ENCODE measurements at regions not wholly inside any gene's neighbourhood (a gene's known extent, or its start where the extent isn't known, plus 50 kb on each side); places are given as distances from the start of the nearest gene placed in this dataset.

DNA sequence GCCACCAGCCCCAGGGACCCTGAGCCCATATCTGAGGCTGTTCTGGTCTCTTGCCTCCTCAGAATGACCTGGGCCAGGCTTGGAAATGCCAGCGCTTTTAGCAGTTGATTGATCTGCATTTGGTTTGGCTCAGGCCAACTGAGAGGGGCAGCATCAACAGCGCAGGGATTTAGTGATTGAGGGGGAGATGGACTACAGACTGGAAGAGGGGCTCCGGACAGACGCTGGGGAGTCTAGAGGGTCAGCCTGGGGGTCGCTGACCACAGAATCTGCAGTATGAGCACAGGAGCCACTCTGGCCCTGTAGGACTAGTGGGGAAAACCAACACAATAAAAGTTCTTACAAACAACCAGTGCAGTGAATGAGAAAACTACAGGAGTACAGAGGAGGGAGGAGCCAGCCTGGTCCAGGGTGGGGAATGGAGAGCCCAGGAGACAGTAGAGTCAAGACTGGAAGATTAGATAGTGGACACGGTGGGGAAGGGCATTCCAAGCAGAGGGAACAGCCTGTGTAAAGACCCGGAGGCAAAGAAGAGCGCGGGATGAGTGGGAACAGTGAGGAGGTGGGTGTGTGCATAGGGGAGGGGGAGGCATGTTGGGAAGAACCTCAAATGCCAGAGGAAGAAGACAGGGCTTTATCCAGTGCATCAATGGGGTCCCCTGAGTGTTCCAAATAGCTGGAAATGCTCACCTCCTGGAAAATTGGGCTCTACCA, 128.9 kb downstream of the MRM1 start:
- DNase-seq, result no peak

DNA sequence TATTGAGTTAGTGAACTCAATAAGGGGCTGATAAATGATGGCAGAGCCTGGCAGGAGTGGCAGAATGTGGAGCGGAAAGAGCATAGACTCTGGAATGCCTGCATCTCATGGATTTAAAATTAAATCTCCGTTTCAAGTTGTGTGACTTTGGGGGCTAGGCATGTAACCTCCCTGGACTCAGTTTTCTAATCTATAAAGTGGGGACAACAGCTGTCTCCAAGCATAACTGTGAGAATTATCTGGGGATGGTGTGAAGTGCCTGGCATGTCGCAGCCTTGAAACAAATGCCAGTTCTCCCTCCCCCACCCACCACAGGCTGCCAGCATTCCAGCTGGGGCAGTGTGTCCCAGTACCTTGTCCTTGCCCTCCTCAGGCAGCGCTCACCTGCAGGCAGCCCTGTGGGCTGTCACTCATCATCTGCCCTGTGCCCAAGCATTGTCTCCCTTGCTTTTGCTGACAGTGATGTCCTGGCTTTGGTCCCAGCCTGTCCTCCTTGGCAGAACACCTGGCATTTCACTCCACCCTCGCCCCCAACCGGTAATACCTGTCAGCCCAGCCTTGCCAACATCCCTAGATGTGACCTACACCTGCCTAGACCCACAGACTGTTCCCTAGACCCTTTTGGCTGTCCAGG, 129.6 kb downstream of the MRM1 start:
- DNase-seq, result no peak

DNA sequence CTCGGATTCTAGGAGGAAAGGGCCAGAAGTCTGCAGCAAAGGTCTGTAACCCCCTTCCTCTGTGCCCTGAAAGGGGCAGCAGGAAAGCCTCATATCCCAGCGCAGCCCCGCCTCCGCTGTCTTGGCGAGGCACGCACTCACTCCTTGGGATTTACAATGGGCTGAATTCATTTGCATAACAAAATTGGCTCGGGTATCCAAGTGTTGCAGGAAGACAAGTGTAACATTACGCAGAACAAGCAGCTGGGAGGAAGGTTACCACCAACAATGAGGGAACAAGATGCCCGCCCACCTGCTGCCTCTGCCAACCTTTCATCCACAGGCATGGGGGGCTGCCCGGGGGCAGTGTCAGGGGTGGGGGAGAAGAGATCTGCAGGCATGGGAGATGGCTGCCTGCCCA, 130.4 kb downstream of the MRM1 start:
- no peak for DNase-seq

DNA sequence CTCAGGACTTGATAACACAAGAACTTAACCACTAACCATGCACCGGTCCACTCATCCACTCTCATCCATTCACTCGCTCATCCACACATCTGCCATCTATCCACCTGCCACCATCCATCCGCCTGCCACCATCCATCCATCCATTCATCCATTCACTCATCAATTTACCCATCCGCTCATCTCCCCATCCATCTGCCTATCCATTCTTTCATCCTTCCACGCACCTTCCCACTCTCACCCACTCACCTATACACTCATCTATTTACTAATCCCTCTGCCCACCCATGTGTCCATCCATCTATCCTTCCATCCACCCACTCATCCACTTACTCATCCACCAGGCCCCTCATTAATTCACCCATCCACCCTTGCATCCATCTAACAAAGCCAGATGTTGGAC, 131.0 kb downstream of the MRM1 start:
- DNase-seq, result no peak

DNA sequence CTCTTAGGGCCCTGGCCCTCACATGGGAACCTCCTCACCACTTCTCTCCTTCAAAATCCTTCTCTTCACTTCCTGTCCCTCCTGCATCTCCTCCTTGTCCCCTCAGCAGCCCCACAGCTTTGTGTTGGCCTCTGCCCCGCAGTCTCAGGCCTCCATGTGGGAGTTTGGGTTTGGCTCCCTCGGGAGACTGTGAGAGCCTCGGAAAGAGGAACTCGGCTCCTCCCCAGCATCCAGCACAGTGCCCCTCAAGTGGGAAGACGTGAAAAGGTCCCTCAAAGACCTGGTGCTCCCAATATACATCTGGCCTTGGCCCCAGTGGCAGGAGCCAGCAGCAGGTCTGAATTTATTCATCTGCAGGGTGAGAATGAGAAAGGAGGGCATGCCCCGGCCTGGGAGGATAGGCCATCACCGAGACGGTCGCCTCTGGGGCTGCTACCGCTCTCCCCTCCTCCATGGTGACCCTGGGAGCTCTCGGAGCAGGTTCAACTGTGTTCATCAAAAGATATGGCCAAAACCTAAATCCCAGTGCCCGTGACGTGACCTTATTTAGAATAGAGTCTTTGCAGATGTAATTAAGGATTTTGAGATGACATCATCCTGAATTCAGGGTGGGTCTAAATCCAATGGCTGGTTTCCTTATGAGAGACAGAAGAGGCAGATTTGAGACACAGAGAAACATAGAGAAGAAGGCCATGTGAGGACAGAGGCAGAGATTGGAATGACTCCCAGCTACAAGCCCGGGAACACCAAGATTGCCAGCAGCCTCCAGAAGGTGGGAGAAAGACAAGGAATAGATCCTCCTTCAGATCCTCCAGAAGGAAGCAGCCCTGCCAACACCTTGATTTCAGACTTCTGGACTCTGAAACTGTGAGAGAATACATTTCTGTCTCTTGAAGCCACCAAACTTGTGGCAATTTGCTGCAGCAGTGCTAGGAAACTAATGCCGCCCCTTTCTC, 135.1 kb downstream of the MRM1 start:
- DNase-seq, result no peak

DNA sequence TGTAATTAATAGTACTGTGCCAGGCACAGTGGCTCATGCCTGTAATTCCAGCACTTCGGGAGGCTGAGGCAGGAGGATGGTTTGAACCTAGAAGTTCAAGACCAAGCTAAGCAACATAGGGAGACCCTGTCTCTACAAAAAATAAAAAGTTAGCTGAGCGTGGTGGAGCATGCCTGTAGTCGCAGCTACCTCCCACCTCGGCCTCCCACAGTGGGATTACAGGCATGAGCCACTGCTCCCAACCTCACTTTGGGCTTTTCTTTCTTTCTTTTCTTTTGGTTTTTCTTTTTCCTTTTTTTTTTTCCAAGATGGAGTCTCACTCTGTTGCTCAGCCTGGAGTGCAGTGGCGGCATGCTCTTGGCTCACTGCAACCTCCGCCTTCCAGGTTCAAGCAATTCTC, 137.8 kb downstream of the MRM1 start:
- DNase-seq, result no peak

DNA sequence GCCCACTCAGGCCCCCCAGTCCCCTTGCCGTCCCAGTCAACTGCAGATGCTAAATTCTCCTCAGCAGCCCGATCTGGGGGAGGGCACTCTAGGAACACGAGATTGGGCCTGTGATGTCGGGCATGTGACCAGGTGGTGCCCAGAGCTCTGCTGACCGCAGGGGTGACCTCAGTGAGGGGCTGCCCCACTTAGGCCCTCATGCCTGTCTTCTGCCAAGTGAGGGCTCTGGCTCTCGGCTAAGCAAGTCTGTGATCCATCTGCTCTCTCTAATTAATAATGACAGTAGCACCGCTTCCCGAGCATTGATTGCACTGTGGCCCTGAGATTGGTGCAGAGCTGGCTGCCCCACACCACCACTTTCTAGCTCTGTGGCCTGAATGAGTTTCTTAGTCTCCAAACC, 138.8 kb downstream of the MRM1 start:
- DNase-seq, result no peak

DNA sequence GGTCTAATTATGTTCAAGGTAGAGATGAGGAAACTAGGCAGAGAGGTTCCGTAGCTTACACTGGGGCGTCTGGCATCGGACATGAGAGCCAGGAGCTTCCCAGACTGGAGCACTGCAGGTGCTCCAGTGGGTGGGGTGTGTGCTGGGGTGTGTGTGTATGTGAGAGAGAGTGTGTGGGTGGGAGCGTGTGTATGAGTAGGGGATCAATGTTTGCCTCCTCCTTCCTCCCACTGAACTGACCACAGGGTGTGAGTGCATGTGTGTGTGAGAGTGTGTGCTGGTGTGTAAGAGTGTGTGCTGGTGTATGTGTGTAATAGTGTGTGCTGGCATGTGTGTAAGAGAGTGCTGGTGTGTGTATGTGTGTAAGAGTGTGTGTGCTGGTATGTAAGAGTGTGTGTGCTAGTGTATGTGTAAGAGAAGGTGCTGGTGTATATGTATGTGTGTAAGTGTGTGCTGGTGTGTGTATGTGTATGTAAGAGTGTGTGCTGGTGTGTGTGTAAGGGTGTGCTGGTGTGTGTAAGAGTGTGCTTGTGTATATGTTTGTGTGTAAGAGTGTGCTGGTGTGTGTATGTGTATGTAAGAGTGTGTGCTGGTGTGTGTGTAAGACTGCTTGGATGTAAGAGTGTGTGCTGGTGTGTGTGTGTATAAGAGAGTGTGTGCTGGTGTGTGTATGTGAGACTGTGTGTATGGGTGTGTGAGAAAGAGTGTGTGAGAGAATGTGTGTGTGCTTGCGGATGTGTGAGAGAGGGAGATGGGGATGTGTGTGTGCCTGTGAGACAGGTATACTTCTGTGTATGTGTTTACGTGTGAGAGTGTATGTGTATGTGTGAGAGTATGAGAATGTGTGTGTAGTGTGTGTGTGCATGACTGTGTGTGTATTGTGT, 139.9 kb downstream of the MRM1 start:
- DNase-seq, result no peak

DNA sequence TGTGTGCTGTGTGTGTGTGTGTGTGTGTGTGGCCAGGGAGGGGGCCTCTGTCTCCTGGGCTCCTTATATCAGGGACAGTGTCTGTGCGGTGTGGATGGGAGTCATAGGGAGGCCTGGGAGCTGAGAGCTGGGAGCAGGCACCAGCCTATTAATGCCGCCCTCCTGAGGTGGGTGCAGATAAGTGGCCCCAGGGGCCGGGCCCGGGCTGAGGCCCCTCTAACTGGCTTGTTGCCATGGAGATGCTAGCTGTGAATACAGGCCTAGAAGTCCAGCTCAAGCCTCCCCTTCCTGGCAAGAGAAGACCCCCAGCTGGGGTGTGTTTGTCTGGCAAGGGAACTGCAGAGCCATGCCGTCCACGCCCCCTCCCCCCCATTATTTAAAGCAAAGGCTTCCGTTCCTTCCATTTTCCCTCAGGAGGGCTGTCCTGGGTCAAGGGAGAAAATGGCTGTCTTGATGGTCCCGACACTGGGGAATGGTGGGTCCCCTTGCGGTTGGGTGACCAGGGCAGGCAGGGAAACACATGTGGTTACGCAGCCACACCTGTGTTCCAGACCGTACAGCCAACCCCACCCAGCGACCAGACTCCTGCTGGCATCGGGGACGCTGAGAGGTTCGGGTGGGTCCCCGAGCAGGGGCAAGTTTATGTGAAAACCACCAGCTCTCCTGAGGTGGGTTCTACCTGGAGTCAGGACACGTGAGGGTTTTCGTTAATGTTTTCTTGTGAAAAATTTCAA, 141.1 kb downstream of the MRM1 start:
- DNase-seq, result no peak

DNA sequence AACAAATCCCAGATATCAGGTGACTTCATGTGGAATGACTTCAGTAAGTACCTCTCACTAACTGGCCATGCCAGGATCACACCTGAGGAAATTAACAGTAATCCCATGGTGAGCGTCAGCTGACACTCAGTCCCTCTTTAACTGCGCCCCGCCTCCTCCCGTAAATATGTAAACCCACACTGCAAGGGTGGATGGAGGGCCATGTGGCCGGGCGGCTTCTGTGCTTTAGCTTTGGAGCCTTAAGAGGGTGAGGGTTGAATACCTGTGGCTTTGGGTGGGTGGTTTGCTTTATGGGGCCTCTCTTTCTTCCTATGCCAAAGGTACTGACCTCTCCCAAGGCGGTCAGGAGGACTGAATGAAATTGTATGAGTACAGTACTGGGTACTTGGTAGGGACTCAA, 141.7 kb downstream of the MRM1 start:
- DNase-seq, result no peak

DNA sequence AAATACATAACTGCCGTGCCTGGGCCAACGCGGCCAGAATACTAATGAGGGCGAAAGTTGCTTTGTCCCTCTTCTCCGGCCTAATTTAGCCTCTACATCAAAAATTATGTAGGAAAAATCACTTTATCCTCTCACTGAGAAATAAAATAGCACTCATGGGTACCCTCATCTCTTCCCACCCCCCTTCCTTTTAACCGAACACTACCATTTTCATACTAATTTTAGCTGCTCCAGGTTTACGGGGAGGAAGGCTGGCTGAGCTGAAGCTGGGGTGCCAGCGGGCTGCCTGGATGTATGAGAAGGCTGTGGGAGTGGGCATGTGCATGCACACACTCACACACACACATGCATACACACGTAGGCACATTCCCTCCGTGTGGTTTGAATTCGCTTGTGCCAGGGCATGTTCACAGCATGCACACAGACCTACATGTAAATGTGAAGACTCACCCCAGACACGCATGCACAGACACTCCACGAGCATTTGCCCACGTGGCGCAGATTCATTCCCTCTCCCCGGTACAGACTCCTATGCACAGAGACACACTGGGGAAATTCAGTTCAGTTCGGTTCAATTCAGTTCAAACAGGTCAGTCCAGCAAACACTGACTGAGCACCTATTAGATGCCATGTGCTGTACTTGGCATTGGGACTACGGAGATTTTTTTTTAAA, 145.1 kb downstream of the MRM1 start:
- no peak for DNase-seq

DNA sequence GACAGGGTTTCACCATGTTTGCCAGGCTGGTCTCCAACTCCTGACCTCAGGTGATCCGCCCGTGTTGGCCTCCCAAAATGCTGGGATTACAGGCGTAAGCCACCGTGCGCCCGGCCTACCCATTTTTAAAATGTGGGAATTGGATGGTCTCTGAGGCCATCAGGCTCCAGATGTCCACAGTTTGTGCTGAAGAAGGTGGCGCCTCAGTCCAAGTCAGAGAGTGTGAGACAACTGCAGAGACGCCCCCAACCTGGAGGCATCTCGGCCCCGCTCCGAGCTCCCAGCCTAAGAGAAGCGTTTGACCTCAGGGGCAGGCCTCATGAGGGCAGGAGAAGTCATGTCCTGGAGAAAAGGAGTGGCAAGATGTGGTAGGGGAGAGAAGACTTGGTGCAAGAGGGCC, 146.5 kb downstream of the MRM1 start:
- no peak for DNase-seq

DNA sequence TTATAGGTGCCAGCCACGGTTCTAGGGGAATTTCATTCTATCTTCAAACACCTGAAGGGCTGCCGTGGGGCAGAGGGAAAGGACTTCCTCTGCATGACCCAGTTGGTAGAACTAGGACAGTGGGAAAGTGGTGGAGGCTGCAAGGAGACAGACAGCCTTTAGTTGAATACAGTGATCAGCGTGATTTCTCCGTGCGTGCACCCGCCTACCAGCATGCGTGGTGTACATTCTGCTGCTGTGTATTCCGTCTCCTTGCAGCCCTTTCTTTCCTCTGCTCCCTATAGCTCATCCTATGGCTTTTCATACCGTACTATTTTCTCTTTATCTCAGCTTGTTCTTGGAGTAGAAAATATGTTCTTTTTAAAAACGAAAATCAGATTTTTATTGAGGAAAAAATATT, 146.9 kb downstream of the MRM1 start:
- DNase-seq, result no peak

DNA sequence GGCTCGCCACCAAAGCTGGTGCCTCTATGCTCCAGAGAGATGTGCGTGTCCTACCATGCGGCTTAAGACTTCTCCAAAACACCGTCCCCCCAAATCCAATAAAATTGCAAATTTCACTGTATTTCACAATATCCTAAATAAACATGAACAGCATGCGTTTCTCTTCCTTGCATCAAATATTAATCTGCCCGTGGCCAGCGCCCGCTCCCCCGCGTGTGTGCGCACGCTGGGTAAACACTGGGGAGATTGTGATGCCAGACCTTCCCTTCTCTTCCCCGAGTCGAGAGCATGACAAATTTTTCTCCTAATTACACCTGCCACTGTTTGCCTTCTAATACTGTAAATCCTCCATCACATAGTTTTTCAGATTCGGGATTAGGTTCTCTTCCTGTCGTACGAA, 148.1 kb downstream of the MRM1 start:
- no peak for DNase-seq

DNA sequence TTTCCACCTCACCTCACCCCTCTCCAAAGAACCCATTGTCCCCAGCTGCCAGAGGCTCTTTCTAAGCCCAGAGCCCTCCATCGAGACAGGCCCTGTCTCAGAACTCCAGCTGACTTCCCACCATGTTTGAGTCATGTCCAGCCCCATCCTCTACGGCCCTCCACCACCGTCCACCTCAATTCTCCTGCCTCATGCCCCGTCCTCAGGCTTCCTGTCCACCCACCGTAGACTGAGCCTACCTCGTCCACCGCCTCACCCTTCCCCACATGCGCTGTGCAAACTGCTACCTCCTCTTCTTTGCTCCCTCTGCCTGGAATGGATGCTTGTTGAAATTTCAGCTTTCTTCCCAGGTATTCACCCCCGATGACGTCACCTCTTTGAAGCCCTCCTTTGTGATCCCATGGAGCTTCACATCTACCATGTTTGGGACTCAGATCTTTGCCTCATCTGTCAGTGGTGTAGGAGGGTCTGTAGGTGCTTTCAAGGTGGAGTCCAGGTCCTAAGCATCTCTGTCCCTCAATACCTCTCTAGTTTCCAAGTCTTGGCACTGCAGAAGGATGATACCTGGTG, 149.0 kb downstream of the MRM1 start:
- DNase-seq, result no peak

DNA sequence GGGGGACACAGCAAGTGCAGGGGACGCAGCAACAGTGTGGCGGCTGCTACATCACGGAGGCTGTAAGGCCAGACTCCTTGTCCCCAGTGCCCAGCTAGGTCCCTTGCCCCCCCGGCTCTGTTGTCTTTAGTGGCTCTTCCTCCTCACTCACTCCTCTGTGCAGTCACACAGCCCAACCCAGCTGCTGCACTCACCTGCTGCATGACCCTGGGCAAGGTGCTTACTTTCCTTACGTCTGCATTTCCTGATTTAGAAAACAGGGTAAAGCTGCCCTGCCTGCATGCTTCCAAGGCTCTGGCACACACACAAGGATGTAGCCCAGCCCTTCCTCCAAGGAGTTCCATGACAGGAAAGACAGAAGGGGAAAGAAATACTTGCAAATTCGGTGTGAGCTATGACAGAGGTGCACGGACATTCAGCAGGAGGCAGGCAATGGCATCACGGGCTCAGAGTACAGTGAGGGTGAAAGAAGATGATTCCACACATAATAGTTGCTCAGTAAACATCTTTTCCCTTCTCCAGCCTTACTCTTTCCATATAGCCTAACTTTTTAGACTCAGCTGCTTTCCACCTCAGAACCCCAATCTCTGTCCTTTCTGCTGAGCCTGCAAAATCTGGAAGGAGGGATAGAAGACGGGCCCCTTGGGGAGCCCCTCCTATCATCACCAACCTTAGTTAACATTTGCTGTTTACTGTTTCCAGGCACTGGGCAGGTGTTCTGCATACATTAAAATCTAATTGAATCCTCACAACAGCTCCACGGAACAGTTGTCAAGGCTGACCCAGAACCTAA, 150.9 kb downstream of the MRM1 start:
- DNase-seq, result no peak

DNA sequence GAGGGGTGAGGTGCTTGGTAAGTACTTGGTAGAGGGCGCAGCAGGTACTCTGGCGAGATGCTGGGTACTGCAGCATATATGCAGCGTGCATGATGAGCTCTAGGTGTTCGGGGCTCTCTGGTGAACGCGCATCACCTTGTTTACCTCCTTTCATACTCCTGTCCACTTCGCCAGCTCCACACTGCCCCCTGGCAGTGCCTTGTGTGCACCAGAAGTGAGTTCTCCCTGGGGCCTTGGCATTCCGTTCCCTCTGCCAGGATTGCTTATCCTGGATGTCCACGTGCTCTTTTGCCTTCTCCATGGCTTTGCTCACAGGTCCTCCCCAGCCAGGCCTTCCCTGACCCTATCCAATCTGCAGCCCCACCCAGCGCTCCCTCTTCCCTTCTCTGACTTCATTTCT, 154.2 kb downstream of the MRM1 start:
- peak; percentile 60 for DNase-seq

DNA sequence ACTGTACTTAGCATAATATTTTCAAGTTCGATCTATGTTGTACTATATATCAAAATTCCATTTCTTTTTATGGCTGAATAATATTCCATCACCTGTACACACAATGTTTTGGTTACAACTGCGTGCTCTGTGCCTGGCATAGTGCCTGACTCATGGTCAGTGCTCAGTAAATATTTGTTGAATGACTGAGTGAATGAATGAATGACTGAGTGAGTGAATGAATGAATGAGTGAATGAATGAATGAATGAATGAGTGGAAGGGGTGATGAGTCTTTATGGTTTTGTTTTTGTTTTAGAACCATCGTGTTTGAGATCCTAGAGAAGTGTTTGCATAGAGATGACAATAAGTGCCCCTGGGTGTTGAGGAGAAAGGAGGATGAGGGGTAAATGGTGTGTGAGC, 155.3 kb downstream of the MRM1 start:
- DNase-seq, result no peak

DNA sequence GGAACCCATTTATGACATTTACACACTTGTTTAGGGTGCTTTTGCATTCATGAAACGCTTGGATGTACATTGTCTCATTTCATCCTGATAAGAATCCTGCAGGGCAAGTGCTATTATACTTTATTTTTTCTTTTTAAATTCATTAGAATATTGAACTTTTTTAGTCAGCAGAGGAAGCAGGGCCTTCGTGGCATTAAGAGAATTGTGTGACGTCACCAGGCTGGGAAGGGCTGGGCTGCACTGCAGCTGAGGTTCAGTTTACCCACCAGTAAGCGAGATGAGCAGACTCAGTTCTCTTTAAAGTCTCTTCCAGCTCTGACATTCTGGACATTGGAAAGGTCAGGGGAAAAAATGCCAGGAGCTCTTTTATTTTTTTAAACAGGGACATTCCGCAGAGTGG, 159.0 kb downstream of the MRM1 start:
- DNase-seq, result no peak

DNA sequence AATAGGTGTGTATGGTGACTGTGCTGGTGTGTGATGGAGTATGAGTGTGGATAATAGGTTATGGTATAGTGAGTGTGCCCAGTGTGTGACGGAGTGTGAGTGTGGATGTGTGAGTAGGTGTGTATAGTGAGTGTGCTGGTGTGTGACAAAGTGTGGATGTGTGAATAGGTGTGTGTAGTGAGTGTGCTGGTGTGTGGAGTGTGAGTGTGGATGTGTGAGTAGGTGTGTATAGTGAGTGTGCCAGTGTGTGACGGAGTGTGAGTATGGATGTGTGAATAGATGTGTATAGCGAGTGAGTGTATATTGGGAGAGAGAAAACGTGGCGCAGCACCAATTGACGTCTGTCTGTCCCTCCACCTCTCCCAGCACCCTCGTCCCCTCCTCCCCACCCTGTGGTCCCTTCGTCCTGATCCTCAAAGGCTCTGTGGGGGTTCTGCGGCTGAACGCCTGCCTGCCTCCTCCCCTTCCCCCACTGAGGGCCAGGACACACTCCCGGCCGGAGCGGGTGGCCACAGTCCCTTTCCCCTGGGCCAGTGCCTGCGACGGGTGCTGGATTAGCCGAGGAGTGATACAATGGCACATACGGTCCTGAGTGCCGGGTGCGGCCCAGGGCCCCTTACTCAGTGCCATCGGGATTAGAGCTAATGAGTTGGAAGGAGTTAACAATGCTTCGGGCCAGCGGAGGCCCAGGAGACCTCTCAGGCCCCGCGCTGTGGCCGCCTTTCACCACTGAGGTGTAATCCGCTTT, 160.0 kb downstream of the MRM1 start:
- DNase-seq, result no peak

All from stimulated activated CD4-positive, alpha-beta T cell treated with anti-CD3 and anti-CD28 coated beads, Interleukin-15, amount 100 ng/mL, for 24 hours (primary cell).